HCT116 (cell line): ENCODE measurements at regions not wholly inside any gene's neighbourhood (a gene's known extent, or its start where the extent isn't known, plus 50 kb on each side); places are given as distances from the start of the nearest gene placed in this dataset.

ENCODE experiments used
- ATAC-seq: fragments of 200-7000 bp; cut with Tn5 transposase; 2 replicates; pipeline ENCODE4 v1.9.1; 2020; ENCODE audit warnings: mild to moderate bottlenecking, moderate library complexity
- BruUV-seq: library from RNA; stranded (reverse); fragments of 400-500 nt; replicated peaks from 2 replicates; lab custom pipeline; 2021; lab: Mats Ljungman, UMichigan
- CTCF ChIA-PET: fragments of 300-600 bp; sonication (Branson Sonifier 250); formaldehyde crosslinking; loops from one replicate; lab custom pipeline; 2021; ENCODE audit warnings: antibody characterized with exemption; lab: Charles Lee
- POLR2A ChIA-PET: fragments of 300-600, 350-600 bp; sonication (Branson Sonifier 250); formaldehyde crosslinking; loops from one replicate; lab custom pipeline; 2021; ENCODE audit warnings: antibody characterized with exemption; lab: Charles Lee
- RAD21 ChIA-PET, 2 experiments: fragments of 300-600 bp; sonication (Branson Sonifier 250); formaldehyde crosslinking; loops; one replicate each; lab custom pipeline; 2023; ENCODE audit warnings: low total read pairs in 2 of 2; ENCODE audit not compliant: uncharacterized antibody in 2 of 2, unreplicated experiment in 2 of 2, low non-redundant PET in 1 of 2; lab: Charles Lee
- DNase-seq: peaks from one replicate; pipeline ENCODE4 v3.0.0-alpha.2; 2010; ENCODE audit warnings: low read depth, low spot score
- H2AFZ ChIP-seq: fragments of 200-600 bp; shearing (Covaris generic), sonication (generic); 2 replicates; pipeline ENCODE4 v1.6.1; 2017; ENCODE audit warnings: low read depth, mixed run types, mixed read lengths, antibody characterized with exemption, low read length; ENCODE audit not compliant: poor library complexity, severe bottlenecking
- H3K27ac ChIP-seq: 2 replicates; pipeline ENCODE4 v1.5.1; 2012; ENCODE audit warnings: low read depth, low read length
- H3K27me3 ChIP-seq: fragments of 200-600 bp; sonication (generic); 2 replicates; pipeline ENCODE4 v1.6.1; 2016; ENCODE audit warnings: mixed run types, low read length, mixed read lengths; ENCODE audit not compliant: insufficient read depth
- H3K36me3 ChIP-seq, 2 experiments: fragments of 200-500 bp in 1 of 2; fragments of 200-600 bp in 1 of 2; sonication (Bioruptor generic) in 1 of 2; sonication (generic) in 1 of 2; 2 replicates each; pipeline versions ENCODE4 v1.5.1 to v1.6.1; 2014 to 2016; ENCODE audit warnings: low read length in 2 of 2, inconsistent platforms in 1 of 2, mixed read lengths in 1 of 2, mixed run types in 1 of 2; ENCODE audit not compliant: insufficient read depth in 2 of 2, control insufficient read depth in 1 of 2
- H3K4me1 ChIP-seq, 2 experiments: fragments of 200-600 bp in 1 of 2; sonication (generic) in 1 of 2; 2 replicates each; pipeline versions ENCODE4 v1.5.1 to v1.6.1; 2012 to 2017; ENCODE audit warnings: low read length in 2 of 2, inconsistent platforms in 1 of 2, mild to moderate bottlenecking in 1 of 2, mixed read lengths in 1 of 2, mixed run types in 1 of 2, moderate library complexity in 1 of 2; ENCODE audit not compliant: insufficient read depth in 2 of 2, control insufficient read depth in 1 of 2
- H3K4me2 ChIP-seq: fragments of 200-600 bp; sonication (generic); 2 replicates; pipeline ENCODE4 v1.6.1; 2017; ENCODE audit warnings: mixed run types, low read length, mixed read lengths
- H3K4me3 ChIP-seq, 2 experiments: fragments of 200-600 bp in 1 of 2; sonication (generic) in 1 of 2; replicated peaks in 1 of 2; 2 replicates each; pipeline ENCODE4 v1.5.1; 2011 to 2016; ENCODE audit warnings: low read length in 2 of 2, control low read depth in 1 of 2, low read depth in 1 of 2, mild to moderate bottlenecking in 1 of 2, mixed read lengths in 1 of 2, mixed run types in 1 of 2
- H3K79me2 ChIP-seq: fragments of 200-600 bp; sonication (generic); 2 replicates; pipeline ENCODE4 v1.6.1; 2017; ENCODE audit warnings: mild to moderate bottlenecking, mixed run types, low read length, moderate library complexity, mixed read lengths; ENCODE audit not compliant: insufficient read depth
- H3K9ac ChIP-seq: fragments of 200-600 bp; sonication (generic); 2 replicates; pipeline ENCODE4 v1.6.1; 2016; ENCODE audit warnings: low read length, mixed read lengths
- H3K9me2 ChIP-seq: fragments of 200-600 bp; sonication (generic), shearing (Covaris generic); 2 replicates; pipeline ENCODE4 v1.6.1; 2017; ENCODE audit warnings: mixed run types, mild to moderate bottlenecking, moderate library complexity; ENCODE audit not compliant: insufficient read depth
- H3K9me3 ChIP-seq, 2 experiments: fragments of 200-500 bp in 1 of 2; fragments of 200-600 bp in 1 of 2; sonication (Bioruptor generic) in 1 of 2; sonication (generic) in 1 of 2; 2 replicates each; pipeline ENCODE4 v1.6.1; 2014 to 2017; ENCODE audit warnings: low read length in 2 of 2, mixed read lengths in 2 of 2, inconsistent platforms in 1 of 2, low read depth in 1 of 2, mild to moderate bottlenecking in 1 of 2, mixed run types in 1 of 2, moderate library complexity in 1 of 2; ENCODE audit not compliant: control insufficient read depth in 1 of 2, insufficient read depth in 1 of 2
- H4K20me1 ChIP-seq: fragments of 200-600 bp; sonication (generic), shearing (Covaris generic); 2 replicates; pipeline ENCODE4 v1.6.1; 2017; ENCODE audit warnings: mixed run types, mild to moderate bottlenecking, moderate library complexity; ENCODE audit not compliant: insufficient read depth
- CEBPB ChIP-seq: IDR thresholded peaks from 2 replicates; pipeline ENCODE4 v1.6.1; 2012; ENCODE audit warnings: low read depth
- ELF1 ChIP-seq: IDR thresholded peaks from 2 replicates; pipeline ENCODE4 v1.6.1; 2012; ENCODE audit warnings: low read depth, borderline replicate concordance
- MAX ChIP-seq: IDR thresholded peaks from 2 replicates; pipeline ENCODE4 v1.6.1; 2012
- POLR2A ChIP-seq: IDR thresholded peaks from 2 replicates; pipeline ENCODE4 v1.7.0; 2011; ENCODE audit warnings: borderline replicate concordance; ENCODE audit not compliant: insufficient read depth, insufficient read length; ENCODE audit errors: extremely low read depth
- SIN3A ChIP-seq: IDR thresholded peaks from 2 replicates; pipeline ENCODE4 v1.6.1; 2012; ENCODE audit warnings: low read depth
- SP1 ChIP-seq: IDR thresholded peaks from 2 replicates; pipeline ENCODE4 v1.6.1; 2012; ENCODE audit warnings: low read depth
- SRF ChIP-seq: IDR thresholded peaks from 2 replicates; pipeline ENCODE4 v1.6.1; 2012; ENCODE audit warnings: low read depth
- intact Hi-C: fragments of 100-400 bp; cut with micrococcal nuclease; formaldehyde crosslinking; loops from 2 replicates; pipeline ENCODE4 v1.10.0; 2022

GRCh38 chr10:110414548-110415309, 83.0 kb upstream of the DUSP5 start (continued):
- TF ChIP-seq MAX (no peak), CEBPB (no peak), SP1 (no peak), POLR2A (peak; percentile 18), SIN3A (no peak)

GRCh38 chr10:110415809-110416208, 81.9 kb upstream of the DUSP5 start:
- BruUV-seq, result no TSS peak
- Histone ChIP-seq H3K4me1 (peaks cover 75 to 90% of the 10 kb centered on the region in 2 experiments), H2AFZ (no peak overlapping the region), H3K9me2 (no peaks in the 10 kb centered on the region), H3K4me3 (no peak overlapping the region), H3K4me2 (peak overlapping the region; percentile 72), H3K9me3 (no peaks in the 10 kb centered on the region), H3K27me3 (no peaks in the 10 kb centered on the region), H4K20me1 (no peaks in the 10 kb centered on the region), H3K9ac (peak overlapping the region; percentile 61), H3K36me3 (0 out of 4 replicates have a peak, but pooled peaks cover 0 to 3% of the 10 kb centered on the region in 2 experiments), H3K79me2 (no peaks in the 10 kb centered on the region), H3K27ac (peak overlapping the region; percentile 95)
- intact Hi-C loops, result loop anchor here (2.0 to 10.0 kb wide), 2 partner anchors 17 to 119 kb away; no protein-coding TSS in a partner anchor
- ATAC-seq (no peak), DNase-seq (no peak)
- POLR2A ChIA-PET, result interaction anchor here (1.2 to 26.1 kb wide), 7 partner anchors 8 to 218 kb away, joined by 3 to 438 read pairs (median 17); partner anchors contain the start of gene DUSP5
- RAD21 ChIA-PET, result no interaction called here
- no peak for TF ChIP-seq SRF
- TF ChIP-seq ELF1, result no peak
- CTCF ChIA-PET, result interaction anchor here (1.4 kb wide), 1 partner anchor 131 kb away, joined by 3 read pairs; no protein-coding TSS in a partner anchor
